Activated T-cell treated with anti-CD3 and anti-CD28 coated beads, Interleukin-2, amount 50 U/mL, for 72 hours (primary cell): ENCODE measurements at regions not wholly inside any gene's neighbourhood (a gene's known extent, or its start where the extent isn't known, plus 50 kb on each side); places are given as distances from the start of the nearest gene placed in this dataset.
"Not testable (repeated sequence)": the region's sequence is repeated elsewhere in the genome, so short reads cannot be mapped to it uniquely, and the experiment has no call there.

Source experiments
- ATAC-seq, 2 donors: fragments of 150-1000 bp; cut with Tn5 transposase; replicated peaks in 1 of 2; 2 replicates each; pipeline ENCODE4 v1.10.0; 2021; ENCODE audit warnings: moderate library complexity in 2 of 2, mild to moderate bottlenecking in 1 of 2
- DNase-seq, 2 donors: peaks; one replicate each; pipeline ENCODE4 v3.0.0; 2021 to 2022; ENCODE audit warnings: mixed read lengths in 1 of 2
- H3K27ac Mint-ChIP-seq: one replicate; pipeline ENCODE4 v1.8.0; 2022; ENCODE audit warnings: mild to moderate bottlenecking, moderate library complexity, mixed read lengths
- H3K27me3 Mint-ChIP-seq: one replicate; pipeline ENCODE4 v1.8.0; 2022; ENCODE audit warnings: low read depth, mixed read lengths
- H3K36me3 Mint-ChIP-seq, 2 donors: one replicate each; pipeline ENCODE4 v1.8.0; 2022; ENCODE audit warnings: mixed read lengths in 2 of 2, mild to moderate bottlenecking in 1 of 2; ENCODE audit not compliant: insufficient read depth in 2 of 2
- H3K4me1 Mint-ChIP-seq: one replicate; pipeline ENCODE4 v1.8.0; 2022; ENCODE audit warnings: low read depth, mixed read lengths
- H3K4me3 Mint-ChIP-seq, 2 donors: one replicate each; pipeline ENCODE4 v1.8.0; 2022; ENCODE audit warnings: mild to moderate bottlenecking in 2 of 2, mixed read lengths in 2 of 2, moderate library complexity in 2 of 2
- H3K9me3 Mint-ChIP-seq, 2 donors: one replicate each; pipeline ENCODE4 v1.8.0; 2022; ENCODE audit warnings: mixed read lengths in 2 of 2

GRCh38 chr6:167705211-167705750 is 121.4 kb upstream of the AFDN start:
- no peak overlapping the region for H3K27ac Mint-ChIP-seq
- DNase-seq: no peak
- H3K27me3 Mint-ChIP-seq: peaks cover 60% of the 10 kb centered on the region
- no peaks in the 10 kb centered on the region for H3K36me3 Mint-ChIP-seq
- no peak overlapping the region for H3K4me3 Mint-ChIP-seq
- ATAC-seq: no peak
- peaks cover 26% of the 10 kb centered on the region for H3K4me1 Mint-ChIP-seq
- H3K9me3 Mint-ChIP-seq: no peaks in the 10 kb centered on the region

DNA sequence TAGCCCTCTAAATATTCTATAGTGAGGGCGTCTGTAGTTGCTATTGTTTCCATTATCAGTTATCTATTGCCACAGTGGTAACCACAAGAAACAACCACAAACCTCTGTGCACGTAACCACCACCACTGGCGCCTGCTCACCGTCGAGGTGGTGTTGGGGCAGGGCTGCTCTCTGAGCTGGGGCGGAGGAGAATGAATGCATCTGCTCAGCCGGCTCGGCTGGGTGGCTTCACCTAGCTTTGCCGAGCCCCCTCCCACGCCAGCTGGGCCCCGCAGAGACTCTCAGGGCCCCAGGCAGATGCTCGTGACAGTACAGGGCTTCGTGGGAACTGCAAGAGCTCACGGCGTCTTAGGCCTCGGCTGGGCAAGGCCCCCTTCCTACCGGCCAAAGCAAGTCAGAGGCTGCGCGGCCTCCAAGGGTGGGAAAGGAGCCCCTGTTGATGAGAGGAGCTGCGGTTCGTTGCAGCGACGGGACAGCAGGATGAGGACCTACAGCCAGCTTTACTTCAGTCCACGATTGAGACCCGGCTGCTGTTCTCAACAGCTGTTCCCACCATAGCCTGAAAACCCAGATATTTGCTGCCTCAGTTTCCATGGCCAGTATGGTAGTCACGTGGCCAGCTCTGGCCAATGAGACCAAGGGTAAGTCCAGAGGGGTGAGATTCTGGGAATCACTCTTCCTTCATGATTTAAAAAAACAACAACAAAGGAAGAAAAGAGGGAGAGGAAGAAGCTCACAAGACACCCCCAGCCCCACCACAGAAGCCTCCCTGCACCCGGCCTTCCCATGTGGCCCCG is 120.2 kb upstream of the AFDN start:
- peaks cover 23% of the 10 kb centered on the region for H3K4me1 Mint-ChIP-seq
- H3K27ac Mint-ChIP-seq: peak overlapping the region; percentile 93
- peak overlapping the region; percentile 7 to 55 for H3K4me3 Mint-ChIP-seq
- H3K27me3 Mint-ChIP-seq: peaks cover 63% of the 10 kb centered on the region
- peak; percentile 96 to 99 for ATAC-seq
- H3K36me3 Mint-ChIP-seq: no peaks in the 10 kb centered on the region
- no peaks in the 10 kb centered on the region for H3K9me3 Mint-ChIP-seq
- peak; percentile 74 to 76 for DNase-seq

GRCh38 chr6:167707686-167708500 is 118.8 kb upstream of the AFDN start:
- ATAC-seq (no peak), DNase-seq (no peak)
- H3K9me3 Mint-ChIP-seq: no peaks in the 10 kb centered on the region
- H3K4me1 Mint-ChIP-seq: peaks cover 23% of the 10 kb centered on the region
- no peaks in the 10 kb centered on the region for H3K36me3 Mint-ChIP-seq
- peaks cover 65% of the 10 kb centered on the region for H3K27me3 Mint-ChIP-seq
- no peak overlapping the region for H3K27ac Mint-ChIP-seq
- H3K4me3 Mint-ChIP-seq: no peak overlapping the region

- Mint-ChIP-seq H3K36me3 (no peaks in the 10 kb centered on the region), H3K4me1 (peaks cover 23% of the 10 kb centered on the region), H3K9me3 (no peaks in the 10 kb centered on the region), H3K27me3 (peaks cover 70% of the 10 kb centered on the region), H3K4me3 (no peak overlapping the region), H3K27ac (no peak overlapping the region)
- no peak for ATAC-seq
- no peak for DNase-seq
Measured at GRCh38 chr6:167708501-167709094, 118.1 kb upstream of the AFDN start.

- no peaks in the 10 kb centered on the region for H3K36me3 Mint-ChIP-seq
- H3K27ac Mint-ChIP-seq: no peak overlapping the region
- H3K9me3 Mint-ChIP-seq: no peaks in the 10 kb centered on the region
- ATAC-seq: no peak
- H3K4me3 Mint-ChIP-seq: no peak overlapping the region
- peaks cover 76% of the 10 kb centered on the region for H3K27me3 Mint-ChIP-seq
- no peak for DNase-seq
- peaks cover 23% of the 10 kb centered on the region for H3K4me1 Mint-ChIP-seq
Measured at GRCh38 chr6:167709196-167709595, 117.5 kb upstream of the AFDN start.

DNA sequence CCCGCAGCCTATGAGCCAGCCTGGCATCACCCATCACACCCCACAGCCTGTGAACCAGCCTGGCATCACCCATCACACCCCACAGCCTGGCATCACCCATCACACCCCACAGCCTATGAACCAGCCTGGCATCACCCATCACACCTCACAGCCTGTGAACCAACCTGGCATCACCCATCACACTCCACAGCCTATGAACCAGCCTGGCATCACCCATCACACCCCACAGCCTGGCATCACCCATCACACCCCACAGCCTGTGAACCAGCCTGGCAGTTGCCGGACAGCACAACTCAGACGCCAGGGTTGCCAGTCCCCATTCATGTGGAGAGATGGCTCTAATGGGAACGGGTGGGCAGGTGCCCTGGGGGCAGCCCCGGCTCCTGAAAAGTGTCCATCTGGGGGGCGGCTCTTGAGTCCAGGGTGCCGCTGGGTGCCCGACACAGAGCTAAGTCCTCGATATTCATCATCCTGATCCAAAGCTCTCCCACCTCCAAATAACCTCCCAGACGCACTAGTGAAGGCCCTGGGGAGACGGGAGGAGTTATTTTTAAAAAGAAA is 116.9 kb upstream of the AFDN start:
- not testable (repeated sequence) for ATAC-seq, DNase-seq, H3K9me3 Mint-ChIP-seq, H3K36me3 Mint-ChIP-seq, H3K4me3 Mint-ChIP-seq, H3K27ac Mint-ChIP-seq
- H3K27me3 Mint-ChIP-seq: peaks cover 77% of the 10 kb centered on the region
- peaks cover 20% of the 10 kb centered on the region for H3K4me1 Mint-ChIP-seq

- H3K9me3 Mint-ChIP-seq: no peaks in the 10 kb centered on the region
- H3K27me3 Mint-ChIP-seq: peaks cover 76% of the 10 kb centered on the region
- no peak overlapping the region for H3K4me3 Mint-ChIP-seq
- H3K27ac Mint-ChIP-seq: no peak overlapping the region
- no peak for ATAC-seq
- H3K36me3 Mint-ChIP-seq: no peaks in the 10 kb centered on the region
- peaks cover 14% of the 10 kb centered on the region for H3K4me1 Mint-ChIP-seq
- no peak for DNase-seq
Measured at GRCh38 chr6:167710363-167710920, 116.3 kb upstream of the AFDN start.

DNA sequence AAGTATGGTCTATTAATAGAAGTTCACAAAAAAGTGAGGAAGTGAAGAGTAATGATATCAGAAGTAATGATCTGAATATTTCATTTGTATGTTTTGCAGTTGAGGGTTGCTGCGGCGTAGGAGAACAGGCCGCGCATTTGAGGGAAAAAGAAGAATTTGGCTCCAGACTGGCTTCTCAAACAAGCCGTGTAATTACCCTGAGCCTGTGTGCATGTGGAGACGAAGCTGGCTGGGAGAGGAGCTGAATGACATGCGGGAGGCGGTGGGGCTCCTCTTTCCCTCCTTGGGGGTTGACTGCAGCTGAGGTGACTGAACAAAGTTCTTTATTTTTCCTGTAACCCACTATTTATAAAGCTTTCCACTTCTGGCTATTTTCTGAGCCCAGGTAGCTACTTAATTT is 115.5 kb upstream of the AFDN start:
- Mint-ChIP-seq H3K36me3 (no peaks in the 10 kb centered on the region), H3K4me1 (peaks cover 6% of the 10 kb centered on the region), H3K4me3 (no peak overlapping the region), H3K27me3 (peaks cover 78% of the 10 kb centered on the region), H3K27ac (no peak overlapping the region), H3K9me3 (no peaks in the 10 kb centered on the region)
- ATAC-seq: no peak
- DNase-seq: no peak

DNA sequence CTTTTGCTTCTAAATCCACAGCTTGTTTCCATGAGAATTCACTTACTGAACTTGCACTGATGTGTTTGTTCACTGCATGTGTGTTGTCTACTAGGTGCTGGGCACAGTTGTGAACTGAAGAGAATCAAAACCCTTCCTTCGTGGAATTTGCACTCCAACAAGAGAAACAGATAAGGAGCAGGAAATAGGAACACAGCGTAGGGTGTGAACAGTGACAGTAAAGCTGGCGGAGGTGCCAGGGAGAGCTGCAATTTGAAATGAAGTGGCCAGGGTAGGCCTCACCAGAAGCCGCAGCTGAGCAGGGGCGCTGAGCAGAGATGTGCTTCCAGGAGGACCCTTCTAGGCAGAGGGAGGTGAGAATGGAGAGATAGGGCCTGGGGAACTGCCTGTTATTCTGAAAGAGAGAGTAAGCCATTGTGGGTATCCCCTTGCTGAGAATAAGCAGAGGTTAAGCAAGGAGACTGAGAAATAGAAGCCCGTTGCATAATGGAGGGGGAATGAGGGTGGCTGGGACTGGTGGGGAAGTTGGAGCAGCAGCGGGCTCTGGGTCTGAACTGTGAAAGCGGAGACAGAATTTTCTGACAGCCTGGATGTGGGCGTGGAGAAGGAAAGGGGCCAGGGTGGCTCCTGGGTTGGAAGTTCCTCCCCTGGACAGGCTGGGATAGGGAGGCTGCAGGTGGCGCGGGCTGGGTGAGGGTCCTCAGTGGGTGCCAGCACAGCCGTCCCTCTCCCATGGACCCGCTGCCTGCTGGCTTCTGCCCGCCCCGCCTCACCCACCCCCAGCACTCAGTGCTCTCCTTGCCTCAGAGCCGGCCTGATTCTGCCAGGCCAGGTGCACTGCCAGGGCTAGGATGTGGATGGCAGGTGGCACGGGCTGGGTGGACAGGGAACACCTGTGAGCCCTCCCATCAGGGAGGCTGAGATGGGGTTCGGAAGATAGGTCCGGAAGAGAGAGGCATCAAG is 114.7 kb upstream of the AFDN start:
- no peaks in the 10 kb centered on the region for H3K9me3 Mint-ChIP-seq
- H3K36me3 Mint-ChIP-seq: no peaks in the 10 kb centered on the region
- ATAC-seq (no peak), DNase-seq (no peak)
- H3K27ac Mint-ChIP-seq: no peak overlapping the region
- H3K27me3 Mint-ChIP-seq: peaks cover 78% of the 10 kb centered on the region
- H3K4me1 Mint-ChIP-seq: no peaks in the 10 kb centered on the region
- no peak overlapping the region for H3K4me3 Mint-ChIP-seq

GRCh38 chr6:167712731-167713475 is 113.8 kb upstream of the AFDN start:
- Mint-ChIP-seq H3K27ac (no peak overlapping the region), H3K9me3 (no peaks in the 10 kb centered on the region), H3K36me3 (no peaks in the 10 kb centered on the region), H3K4me1 (no peaks in the 10 kb centered on the region), H3K4me3 (no peak overlapping the region), H3K27me3 (peaks cover 77% of the 10 kb centered on the region)
- DNase-seq (no peak), ATAC-seq (no peak)

DNA sequence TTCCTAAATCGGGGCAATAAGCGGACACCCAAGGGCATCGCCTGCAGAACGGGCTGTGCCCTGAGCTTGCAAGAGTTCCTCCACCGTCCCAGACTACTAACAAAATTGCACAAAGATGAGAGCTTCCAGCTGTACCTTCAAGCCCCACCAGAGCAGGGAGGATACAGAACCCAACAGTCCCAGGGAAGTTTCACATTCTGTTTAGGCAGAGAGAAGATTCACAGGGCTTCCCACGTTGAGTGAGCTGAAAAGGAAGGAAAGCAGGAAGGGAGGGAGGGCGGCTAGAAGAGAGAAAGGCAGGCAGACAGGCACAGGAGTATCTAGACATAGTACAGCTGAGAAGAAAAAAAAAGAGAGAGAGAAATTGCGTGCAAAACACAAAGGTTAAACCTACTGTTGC is 112.6 kb upstream of the AFDN start:
- no peak overlapping the region for H3K4me3 Mint-ChIP-seq
- H3K36me3 Mint-ChIP-seq: no peaks in the 10 kb centered on the region
- no peaks in the 10 kb centered on the region for H3K4me1 Mint-ChIP-seq
- H3K27me3 Mint-ChIP-seq: peaks cover 66% of the 10 kb centered on the region
- H3K27ac Mint-ChIP-seq: no peak overlapping the region
- ATAC-seq: no peak
- DNase-seq: no peak
- no peaks in the 10 kb centered on the region for H3K9me3 Mint-ChIP-seq
